ENCODE measurements at regions not wholly inside any gene's neighbourhood (a gene's known extent, or its start where the extent isn't known, plus 50 kb on each side); places are given as distances from the start of the nearest gene placed in this dataset.
"Not testable (repeated sequence)": the region's sequence is repeated elsewhere in the genome, so short reads cannot be mapped to it uniquely, and the experiment has no call there.

DNA sequence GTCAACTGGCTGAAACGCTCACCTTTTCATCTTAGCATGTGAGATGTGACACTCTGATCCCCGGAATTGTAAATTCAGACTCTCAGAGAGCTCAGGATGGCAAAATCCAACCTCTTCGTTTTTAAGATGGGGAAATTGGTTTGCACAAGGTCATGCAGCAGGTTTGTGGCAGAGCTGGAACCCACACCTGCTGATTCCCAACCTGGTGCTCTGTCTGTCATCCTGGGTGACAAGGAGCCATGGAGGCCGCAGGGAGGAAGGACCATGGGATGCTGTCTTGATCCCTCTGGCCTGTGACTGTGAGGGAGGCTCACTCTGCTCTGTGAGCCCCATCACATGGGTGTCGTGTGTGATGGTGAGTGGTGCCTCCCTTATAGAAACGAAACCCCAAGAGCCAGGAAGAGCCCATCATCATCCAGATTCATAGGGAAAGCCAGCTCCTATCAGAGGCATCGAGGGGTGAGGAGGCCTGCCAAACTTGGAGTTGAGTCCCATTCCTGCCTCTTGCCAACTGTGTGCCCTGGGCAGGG, 87.4 kb upstream of the SYT13 start:
- H3K9me3 ChIP-seq (ENCODE audit: insufficient read depth, low read length): no peaks in the 10 kb centered on the region
- no peak overlapping the region for H2AFZ ChIP-seq (ENCODE audit: low read depth, low read length)
- H3K27me3 ChIP-seq (ENCODE audit: low read depth, low read length): peaks cover 58% of the 10 kb centered on the region
- H3K4me2 ChIP-seq (ENCODE audit: low read length): no peak overlapping the region
- no peak overlapping the region for H3K4me3 ChIP-seq (ENCODE audit: low read length)
- H3K27ac ChIP-seq (ENCODE audit: low read length): no peak overlapping the region
- TF ChIP-seq EZH2phosphoT487 (IDR thresholded peaks at IDR 0.05; ENCODE audit: low read depth) (no peak), CTCF (IDR thresholded peaks at IDR 0.05; ENCODE audit: low read depth, low read length) (no peak)
- no peak overlapping the region for H3K9ac ChIP-seq (ENCODE audit: low read length)
- peaks cover 5% of the 10 kb centered on the region; the same call in 1 of the 2 replicates for H3K4me1 ChIP-seq (ENCODE audit: low read length)
- no peaks in the 10 kb centered on the region for H4K20me1 ChIP-seq (ENCODE audit: insufficient read depth, low read length)
- H3K36me3 ChIP-seq (replicated peaks; ENCODE audit: low read depth, low read length): no peaks in the 10 kb centered on the region
- H3K79me2 ChIP-seq (ENCODE audit: low read length): no peaks in the 10 kb centered on the region

- not testable (repeated sequence) for H2AFZ ChIP-seq (ENCODE audit: low read depth, low read length); H3K27ac ChIP-seq (ENCODE audit: low read length); H3K79me2 ChIP-seq (ENCODE audit: low read length); H3K4me2 ChIP-seq (ENCODE audit: low read length); H4K20me1 ChIP-seq (ENCODE audit: insufficient read depth, low read length); H3K4me1 ChIP-seq (ENCODE audit: low read length); H3K9me3 ChIP-seq (ENCODE audit: insufficient read depth, low read length); H3K4me3 ChIP-seq (ENCODE audit: low read length); H3K9ac ChIP-seq (ENCODE audit: low read length); H3K36me3 ChIP-seq (replicated peaks; ENCODE audit: low read depth, low read length)
- H3K27me3 ChIP-seq (ENCODE audit: low read depth, low read length): peaks cover 69% of the 10 kb centered on the region
These were observed 86.3 kb upstream of the SYT13 start for GRCh38 chr11:45372414-45372813.

GRCh38 chr11:45371251-45372115, 85.3 kb upstream of the SYT13 start:
- peaks cover 68% of the 10 kb centered on the region for H3K27me3 ChIP-seq (ENCODE audit: low read depth, low read length)

GRCh38 chr11:45369313-45369712, 83.2 kb upstream of the SYT13 start:
- Histone ChIP-seq H3K4me2 (ENCODE audit: low read length) (no peak overlapping the region), H2AFZ (ENCODE audit: low read depth, low read length) (no peak overlapping the region), H3K4me1 (ENCODE audit: low read length) (peaks cover 3% of the 10 kb centered on the region; the same call in 1 of the 2 replicates), H3K79me2 (ENCODE audit: low read length) (no peaks in the 10 kb centered on the region), H3K27ac (ENCODE audit: low read length) (no peak overlapping the region), H3K27me3 (ENCODE audit: low read depth, low read length) (peaks cover 51% of the 10 kb centered on the region), H3K9ac (ENCODE audit: low read length) (no peak overlapping the region), H3K9me3 (ENCODE audit: insufficient read depth, low read length) (no peaks in the 10 kb centered on the region), H3K4me3 (ENCODE audit: low read length) (no peak overlapping the region), H3K36me3 (replicated peaks; ENCODE audit: low read depth, low read length) (no peaks in the 10 kb centered on the region), H4K20me1 (ENCODE audit: insufficient read depth, low read length) (no peaks in the 10 kb centered on the region)
- TF ChIP-seq EZH2phosphoT487 (IDR thresholded peaks at IDR 0.05; ENCODE audit: low read depth) (no peak), CTCF (IDR thresholded peaks at IDR 0.05; ENCODE audit: low read depth, low read length) (no peak)

More at GRCh38 chr11:45371251-45372115, 85.3 kb upstream of the SYT13 start:
- TF ChIP-seq EZH2phosphoT487 (IDR thresholded peaks at IDR 0.05; ENCODE audit: low read depth) (no peak), CTCF (IDR thresholded peaks at IDR 0.05; ENCODE audit: low read depth, low read length) (peak; percentile 96)
- Histone ChIP-seq H2AFZ (ENCODE audit: low read depth, low read length) (0 out of 2 replicates have a peak overlapping the region, but pooled peaks have one; percentile 31), H3K4me2 (ENCODE audit: low read length) (peak overlapping the region; percentile 73), H3K4me1 (ENCODE audit: low read length) (peaks cover 3% of the 10 kb centered on the region; the same call in 1 of the 2 replicates), H3K4me3 (ENCODE audit: low read length) (peak overlapping the region; percentile 59), H3K27ac (ENCODE audit: low read length) (no peak overlapping the region), H4K20me1 (ENCODE audit: insufficient read depth, low read length) (no peaks in the 10 kb centered on the region), H3K9ac (ENCODE audit: low read length) (no peak overlapping the region), H3K79me2 (ENCODE audit: low read length) (no peaks in the 10 kb centered on the region), H3K9me3 (ENCODE audit: insufficient read depth, low read length) (no peaks in the 10 kb centered on the region), H3K36me3 (replicated peaks; ENCODE audit: low read depth, low read length) (no peaks in the 10 kb centered on the region)

Measured in OCI-LY3 (cell line).